ENCODE measurements at regions not wholly inside any gene's neighbourhood (a gene's known extent, or its start where the extent isn't known, plus 50 kb on each side); places are given as distances from the start of the nearest gene placed in this dataset.

DNA sequence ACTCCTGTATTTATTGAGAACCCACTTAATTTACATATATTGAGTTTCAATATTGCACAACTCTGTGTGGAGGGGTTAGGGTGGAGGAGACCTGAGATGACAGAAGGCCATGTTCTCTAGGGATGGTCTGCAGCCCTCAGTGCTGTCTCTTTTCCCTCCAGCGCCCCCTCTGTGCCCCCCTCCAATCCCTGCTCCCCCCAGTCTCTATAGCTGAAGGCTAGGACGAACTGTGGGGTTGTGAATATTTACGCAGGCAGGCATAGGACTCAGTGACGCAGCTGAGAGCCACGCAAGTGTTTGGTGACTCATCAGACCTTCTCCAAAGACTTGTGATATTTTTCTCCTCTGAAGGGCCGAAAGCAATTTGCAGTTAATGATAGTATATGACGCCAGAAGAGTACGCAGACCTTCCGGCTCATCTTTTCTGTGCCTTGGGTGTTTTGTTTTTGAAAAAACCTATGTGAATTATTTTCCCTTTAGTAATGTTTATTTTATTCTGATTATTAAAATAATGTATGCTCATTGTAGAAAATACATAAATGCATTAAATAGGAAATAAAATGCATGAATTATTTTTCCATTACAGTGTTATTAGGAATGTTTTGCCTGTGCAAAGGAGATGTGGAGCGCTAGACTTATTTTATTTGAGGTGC is 85.3 kb downstream of the SLC25A47 start (continued):
- TF ChIP-seq, protein P1, sequence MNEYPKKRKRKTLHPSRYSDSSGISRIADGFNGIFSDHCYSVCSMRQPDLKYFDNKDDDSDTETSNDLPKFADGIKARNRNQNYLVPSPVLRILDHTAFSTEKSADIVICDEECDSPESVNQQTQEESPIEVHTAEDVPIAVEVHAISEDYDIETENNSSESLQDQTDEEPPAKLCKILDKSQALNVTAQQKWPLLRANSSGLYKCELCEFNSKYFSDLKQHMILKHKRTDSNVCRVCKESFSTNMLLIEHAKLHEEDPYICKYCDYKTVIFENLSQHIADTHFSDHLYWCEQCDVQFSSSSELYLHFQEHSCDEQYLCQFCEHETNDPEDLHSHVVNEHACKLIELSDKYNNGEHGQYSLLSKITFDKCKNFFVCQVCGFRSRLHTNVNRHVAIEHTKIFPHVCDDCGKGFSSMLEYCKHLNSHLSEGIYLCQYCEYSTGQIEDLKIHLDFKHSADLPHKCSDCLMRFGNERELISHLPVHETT (CRISPR knock-in tag; conservative IDR thresholded peaks at IDR 0.05 in 1 of 2, IDR thresholded peaks at IDR 0.05 in 1 of 2), result 0 out of 4 replicates have a peak, but pooled peaks of 1 of the 2 experiments have one; percentile 49
- TF ChIP-seq ATF7 (IDR thresholded peaks at IDR 0.05) (peak; percentile 12; the same call in 1 of the 2 replicates), SRSF1 (IDR thresholded peaks at IDR 0.05; ENCODE audit: low read depth, low read length) (no peak), SRSF7 (optimal IDR thresholded peaks at IDR 0.05; ENCODE audit: low read depth, low read length) (no peak), MYNN (IDR thresholded peaks at IDR 0.05) (no peak), MYNN (CRISPR knock-in tag; IDR thresholded peaks at IDR 0.05) (no peak), C11orf30 (IDR thresholded peaks at IDR 0.05; ENCODE audit: low read depth) (peak; percentile 46), NRF1 (conservative IDR thresholded peaks at IDR 0.05 in 1 of 2, IDR thresholded peaks at IDR 0.05 in 1 of 2) (peak; percentile 23 to 48; a peak in 1 of 4 replicates), MTA3 (IDR thresholded peaks at IDR 0.05; ENCODE audit: borderline replicate concordance) (0 out of 2 replicates have a peak, but pooled peaks have one; percentile 31), EP400 (IDR thresholded peaks at IDR 0.05) (0 out of 2 replicates have a peak, but pooled peaks have one; percentile 24), ZKSCAN8 (CRISPR knock-in tag; IDR thresholded peaks at IDR 0.05) (no peak), ZNF3 (CRISPR knock-in tag; IDR thresholded peaks at IDR 0.05) (no peak), ARID1B (IDR thresholded peaks at IDR 0.05) (peak; percentile 63), PHF20 (IDR thresholded peaks at IDR 0.05; ENCODE audit: partially characterized antibody) (no peak)
- TF ChIP-seq, protein P2, sequence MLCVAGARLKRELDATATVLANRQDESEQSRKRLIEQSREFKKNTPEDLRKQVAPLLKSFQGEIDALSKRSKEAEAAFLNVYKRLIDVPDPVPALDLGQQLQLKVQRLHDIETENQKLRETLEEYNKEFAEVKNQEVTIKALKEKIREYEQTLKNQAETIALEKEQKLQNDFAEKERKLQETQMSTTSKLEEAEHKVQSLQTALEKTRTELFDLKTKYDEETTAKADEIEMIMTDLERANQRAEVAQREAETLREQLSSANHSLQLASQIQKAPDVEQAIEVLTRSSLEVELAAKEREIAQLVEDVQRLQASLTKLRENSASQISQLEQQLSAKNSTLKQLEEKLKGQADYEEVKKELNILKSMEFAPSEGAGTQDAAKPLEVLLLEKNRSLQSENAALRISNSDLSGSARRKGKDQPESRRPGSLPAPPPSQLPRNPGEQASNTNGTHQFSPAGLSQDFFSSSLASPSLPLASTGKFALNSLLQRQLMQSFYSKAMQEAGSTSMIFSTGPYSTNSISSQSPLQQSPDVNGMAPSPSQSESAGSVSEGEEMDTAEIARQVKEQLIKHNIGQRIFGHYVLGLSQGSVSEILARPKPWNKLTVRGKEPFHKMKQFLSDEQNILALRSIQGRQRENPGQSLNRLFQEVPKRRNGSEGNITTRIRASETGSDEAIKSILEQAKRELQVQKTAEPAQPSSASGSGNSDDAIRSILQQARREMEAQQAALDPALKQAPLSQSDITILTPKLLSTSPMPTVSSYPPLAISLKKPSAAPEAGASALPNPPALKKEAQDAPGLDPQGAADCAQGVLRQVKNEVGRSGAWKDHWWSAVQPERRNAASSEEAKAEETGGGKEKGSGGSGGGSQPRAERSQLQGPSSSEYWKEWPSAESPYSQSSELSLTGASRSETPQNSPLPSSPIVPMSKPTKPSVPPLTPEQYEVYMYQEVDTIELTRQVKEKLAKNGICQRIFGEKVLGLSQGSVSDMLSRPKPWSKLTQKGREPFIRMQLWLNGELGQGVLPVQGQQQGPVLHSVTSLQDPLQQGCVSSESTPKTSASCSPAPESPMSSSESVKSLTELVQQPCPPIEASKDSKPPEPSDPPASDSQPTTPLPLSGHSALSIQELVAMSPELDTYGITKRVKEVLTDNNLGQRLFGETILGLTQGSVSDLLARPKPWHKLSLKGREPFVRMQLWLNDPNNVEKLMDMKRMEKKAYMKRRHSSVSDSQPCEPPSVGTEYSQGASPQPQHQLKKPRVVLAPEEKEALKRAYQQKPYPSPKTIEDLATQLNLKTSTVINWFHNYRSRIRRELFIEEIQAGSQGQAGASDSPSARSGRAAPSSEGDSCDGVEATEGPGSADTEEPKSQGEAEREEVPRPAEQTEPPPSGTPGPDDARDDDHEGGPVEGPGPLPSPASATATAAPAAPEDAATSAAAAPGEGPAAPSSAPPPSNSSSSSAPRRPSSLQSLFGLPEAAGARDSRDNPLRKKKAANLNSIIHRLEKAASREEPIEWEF (CRISPR knock-in tag; IDR thresholded peaks at IDR 0.05), result no peak
- TF ChIP-seq, protein P3, sequence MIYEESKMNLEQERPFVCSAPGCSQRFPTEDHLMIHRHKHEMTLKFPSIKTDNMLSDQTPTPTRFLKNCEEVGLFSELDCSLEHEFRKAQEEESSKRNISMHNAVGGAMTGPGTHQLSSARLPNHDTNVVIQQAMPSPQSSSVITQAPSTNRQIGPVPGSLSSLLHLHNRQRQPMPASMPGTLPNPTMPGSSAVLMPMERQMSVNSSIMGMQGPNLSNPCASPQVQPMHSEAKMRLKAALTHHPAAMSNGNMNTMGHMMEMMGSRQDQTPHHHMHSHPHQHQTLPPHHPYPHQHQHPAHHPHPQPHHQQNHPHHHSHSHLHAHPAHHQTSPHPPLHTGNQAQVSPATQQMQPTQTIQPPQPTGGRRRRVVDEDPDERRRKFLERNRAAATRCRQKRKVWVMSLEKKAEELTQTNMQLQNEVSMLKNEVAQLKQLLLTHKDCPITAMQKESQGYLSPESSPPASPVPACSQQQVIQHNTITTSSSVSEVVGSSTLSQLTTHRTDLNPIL (CRISPR knock-in tag; IDR thresholded peaks at IDR 0.05), result no peak
- TF ChIP-seq, protein P4, sequence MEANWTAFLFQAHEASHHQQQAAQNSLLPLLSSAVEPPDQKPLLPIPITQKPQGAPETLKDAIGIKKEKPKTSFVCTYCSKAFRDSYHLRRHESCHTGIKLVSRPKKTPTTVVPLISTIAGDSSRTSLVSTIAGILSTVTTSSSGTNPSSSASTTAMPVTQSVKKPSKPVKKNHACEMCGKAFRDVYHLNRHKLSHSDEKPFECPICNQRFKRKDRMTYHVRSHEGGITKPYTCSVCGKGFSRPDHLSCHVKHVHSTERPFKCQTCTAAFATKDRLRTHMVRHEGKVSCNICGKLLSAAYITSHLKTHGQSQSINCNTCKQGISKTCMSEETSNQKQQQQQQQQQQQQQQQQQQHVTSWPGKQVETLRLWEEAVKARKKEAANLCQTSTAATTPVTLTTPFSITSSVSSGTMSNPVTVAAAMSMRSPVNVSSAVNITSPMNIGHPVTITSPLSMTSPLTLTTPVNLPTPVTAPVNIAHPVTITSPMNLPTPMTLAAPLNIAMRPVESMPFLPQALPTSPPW (CRISPR knock-in tag; IDR thresholded peaks at IDR 0.05), result peak; percentile 44; the same call in 1 of the 2 replicates
- TF ChIP-seq, protein P5, sequence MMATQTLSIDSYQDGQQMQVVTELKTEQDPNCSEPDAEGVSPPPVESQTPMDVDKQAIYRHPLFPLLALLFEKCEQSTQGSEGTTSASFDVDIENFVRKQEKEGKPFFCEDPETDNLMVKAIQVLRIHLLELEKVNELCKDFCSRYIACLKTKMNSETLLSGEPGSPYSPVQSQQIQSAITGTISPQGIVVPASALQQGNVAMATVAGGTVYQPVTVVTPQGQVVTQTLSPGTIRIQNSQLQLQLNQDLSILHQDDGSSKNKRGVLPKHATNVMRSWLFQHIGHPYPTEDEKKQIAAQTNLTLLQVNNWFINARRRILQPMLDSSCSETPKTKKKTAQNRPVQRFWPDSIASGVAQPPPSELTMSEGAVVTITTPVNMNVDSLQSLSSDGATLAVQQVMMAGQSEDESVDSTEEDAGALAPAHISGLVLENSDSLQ (IDR thresholded peaks at IDR 0.05), result no peak
